Stomach (tissue), 8 donors: ENCODE measurements at regions not wholly inside any gene's neighbourhood (a gene's known extent, or its start where the extent isn't known, plus 50 kb on each side); places are given as distances from the start of the nearest gene placed in this dataset.

Source experiments
- DNase-seq, 2 donors: peaks; one replicate each; pipeline versions ENCODE4 v3.0.0 to v3.0.0-alpha.2; 2013 to 2019
- H3K27ac ChIP-seq, 5 donors: fragments of 200-600 bp in 4 of 5; sonication (generic) in 4 of 5; one replicate each; pipeline ENCODE4 v1.5.1; 2013 to 2019; ENCODE audit warnings: mild to moderate bottlenecking in 1 of 5, moderate library complexity in 1 of 5
- H3K27me3 ChIP-seq, 3 donors: fragments of 200-600 bp; sonication (generic); one replicate each; pipeline ENCODE4 v1.5.1; 2017 to 2019; ENCODE audit warnings: mixed run types in 1 of 3
- H3K36me3 ChIP-seq, 4 donors: fragments of 200-600 bp; sonication (generic); 1 replicate in 3 of 4; 2 replicates in 1 of 4; pipeline ENCODE4 v1.5.1; 2016 to 2019
- H3K4me1 ChIP-seq, 4 donors: fragments of 200-600 bp; sonication (generic); one replicate each; pipeline ENCODE4 v1.5.1; 2016 to 2019
- H3K4me3 ChIP-seq, 4 donors: fragments of 200-600 bp; sonication (generic) in 3 of 4; one replicate each; pipeline ENCODE4 v1.5.1; 2016 to 2019; ENCODE audit warnings: mild to moderate bottlenecking in 1 of 4
- H3K9me3 ChIP-seq, 4 donors: fragments of 200-600 bp; sonication (generic); one replicate each; pipeline ENCODE4 v1.5.1; 2016 to 2019
- CTCF ChIP-seq, 7 experiments: fragments of 450-650 bp in 4 of 7; fragments of 200-600 bp in 3 of 7; sonication (generic) in 3 of 7; IDR thresholded peaks; one replicate each; pipeline ENCODE4 v1.5.1; 2016 to 2019; ENCODE audit warnings: antibody characterized with exemption in 7 of 7, control low read depth in 2 of 7, mild to moderate bottlenecking in 1 of 7
- EP300 ChIP-seq: sonication (generic); formaldehyde crosslinking; IDR thresholded peaks from one replicate; pipeline ENCODE4 v1.6.1; 2017; ENCODE audit warnings: antibody characterized with exemption
- POLR2A ChIP-seq, 4 donors: fragments of 450-650 bp; IDR thresholded peaks; one replicate each; pipeline ENCODE4 v1.6.1; 2016; ENCODE audit warnings: antibody characterized with exemption in 4 of 4, control low read depth in 2 of 4, mild to moderate bottlenecking in 1 of 4, moderate library complexity in 1 of 4
- POLR2AphosphoS5 ChIP-seq, 3 donors: sonication (generic); formaldehyde crosslinking; IDR thresholded peaks; one replicate each; pipeline ENCODE4 v1.6.1; 2016; ENCODE audit warnings: antibody characterized with exemption in 3 of 3
- WGBS, 5 donors: extraction: QIAGEN DNeasy Blood & Tissue Kit in 3 of 5; methylation state at CpG; one replicate each; pipeline versions ENCODE4 v1.1.5 to v1.1.7; 2013 to 2018; 5-methylcytosine and 5-hydroxymethylcytosine counted together
- intact Hi-C: fragments of 100-400 bp; cut with DNase I; formaldehyde crosslinking; loops from one replicate; pipeline ENCODE4 v1.15.1; 2023; ENCODE audit warnings: low total_unique reads
- donor health status: healthy with polysubstance abuse.
- donor health status: Bipolar disorder and iron deficiency.
- donor health status: healthy.

DNA sequence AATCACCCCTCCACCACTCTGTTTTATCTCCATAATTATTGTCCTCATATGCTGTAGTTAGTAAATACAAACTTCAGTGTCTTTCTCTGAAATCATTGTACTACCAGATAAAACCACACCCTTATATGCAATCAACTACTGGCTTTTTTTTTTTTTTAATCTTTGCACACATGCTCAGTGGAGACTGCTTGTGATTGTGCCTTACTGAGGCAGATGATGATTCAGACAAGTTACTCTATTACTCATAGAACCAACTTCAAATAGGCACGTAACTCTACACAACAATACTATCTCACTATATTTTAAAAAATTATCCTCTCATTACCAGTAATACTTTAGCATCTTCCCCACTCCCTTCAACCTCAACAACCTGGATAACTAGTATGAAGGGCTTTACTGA is 1278.4 kb upstream of the PIK3C3 start:
- 0 to 70% (median 33%) methylated on average over 1 of the region's 1 CpG for WGBS, 5 donors

GRCh38 chr18:40673150-40673549 is 1281.9 kb upstream of the PIK3C3 start:
- Histone ChIP-seq H3K36me3 (no peaks in the 10 kb centered on the region), H3K27ac (no peak overlapping the region), H3K9me3 (no peaks in the 10 kb centered on the region), H3K4me3 (no peak overlapping the region), H3K27me3 (no peaks in the 10 kb centered on the region), H3K4me1 (no peaks in the 10 kb centered on the region)
- intact Hi-C loops: no loop called here
- WGBS, 5 donors: 48 to 86% (median 80%) methylated on average over 3 of the region's 3 CpGs
- no peak for DNase-seq
- TF ChIP-seq EP300 (no peak), POLR2AphosphoS5 (IDR thresholded peaks at IDR 0.05) (no peak), CTCF (IDR thresholded peaks at IDR 0.05) (no peak), POLR2A (IDR thresholded peaks at IDR 0.05) (no peak)

More for the DNA sequence above, 1278.4 kb upstream of the PIK3C3 start:
- no peak for DNase-seq
- H3K4me1 ChIP-seq: no peaks in the 10 kb centered on the region
- H3K27ac ChIP-seq: no peak overlapping the region
- H3K27me3 ChIP-seq: no peaks in the 10 kb centered on the region
- no peaks in the 10 kb centered on the region for H3K9me3 ChIP-seq
- intact Hi-C loops: no loop called here
- TF ChIP-seq EP300: no peak
- no peak for TF ChIP-seq CTCF (IDR thresholded peaks at IDR 0.05)
- no peak for TF ChIP-seq POLR2A (IDR thresholded peaks at IDR 0.05)
- no peak for TF ChIP-seq POLR2AphosphoS5 (IDR thresholded peaks at IDR 0.05)
- no peak overlapping the region for H3K4me3 ChIP-seq
- no peaks in the 10 kb centered on the region for H3K36me3 ChIP-seq

- intact Hi-C loops: no loop called here
- Histone ChIP-seq H3K36me3 (no peaks in the 10 kb centered on the region), H3K4me1 (no peaks in the 10 kb centered on the region), H3K4me3 (no peak overlapping the region), H3K9me3 (no peaks in the 10 kb centered on the region), H3K27me3 (no peaks in the 10 kb centered on the region), H3K27ac (no peak overlapping the region)
- no peak for DNase-seq
- TF ChIP-seq CTCF (IDR thresholded peaks at IDR 0.05): no peak
- no peak for TF ChIP-seq POLR2AphosphoS5 (IDR thresholded peaks at IDR 0.05)
- no peak for TF ChIP-seq EP300
- TF ChIP-seq POLR2A (IDR thresholded peaks at IDR 0.05): no peak
- WGBS, 5 donors: 84 to 90% (median 88%) methylated on average over 4 of the region's 4 CpGs
Measured at GRCh38 chr18:40672590-40672989, 1282.4 kb upstream of the PIK3C3 start.

- no peak for DNase-seq
- WGBS, 5 donors: 64 to 73% (median 67%) methylated on average over 7 to 8 of the region's 8 CpGs
- Histone ChIP-seq H3K4me3 (no peak overlapping the region), H3K27ac (no peak overlapping the region), H3K4me1 (no peaks in the 10 kb centered on the region), H3K9me3 (no peaks in the 10 kb centered on the region), H3K27me3 (no peaks in the 10 kb centered on the region), H3K36me3 (no peaks in the 10 kb centered on the region)
- TF ChIP-seq POLR2A (IDR thresholded peaks at IDR 0.05) (no peak), EP300 (no peak), CTCF (IDR thresholded peaks at IDR 0.05) (no peak), POLR2AphosphoS5 (IDR thresholded peaks at IDR 0.05) (no peak)
- intact Hi-C loops: no loop called here
Measured at GRCh38 chr18:40670668-40671375, 1284.2 kb upstream of the PIK3C3 start.
